ENCODE measurements at regions not wholly inside any gene's neighbourhood (a gene's known extent, or its start where the extent isn't known, plus 50 kb on each side); places are given as distances from the start of the nearest gene placed in this dataset.

DNA sequence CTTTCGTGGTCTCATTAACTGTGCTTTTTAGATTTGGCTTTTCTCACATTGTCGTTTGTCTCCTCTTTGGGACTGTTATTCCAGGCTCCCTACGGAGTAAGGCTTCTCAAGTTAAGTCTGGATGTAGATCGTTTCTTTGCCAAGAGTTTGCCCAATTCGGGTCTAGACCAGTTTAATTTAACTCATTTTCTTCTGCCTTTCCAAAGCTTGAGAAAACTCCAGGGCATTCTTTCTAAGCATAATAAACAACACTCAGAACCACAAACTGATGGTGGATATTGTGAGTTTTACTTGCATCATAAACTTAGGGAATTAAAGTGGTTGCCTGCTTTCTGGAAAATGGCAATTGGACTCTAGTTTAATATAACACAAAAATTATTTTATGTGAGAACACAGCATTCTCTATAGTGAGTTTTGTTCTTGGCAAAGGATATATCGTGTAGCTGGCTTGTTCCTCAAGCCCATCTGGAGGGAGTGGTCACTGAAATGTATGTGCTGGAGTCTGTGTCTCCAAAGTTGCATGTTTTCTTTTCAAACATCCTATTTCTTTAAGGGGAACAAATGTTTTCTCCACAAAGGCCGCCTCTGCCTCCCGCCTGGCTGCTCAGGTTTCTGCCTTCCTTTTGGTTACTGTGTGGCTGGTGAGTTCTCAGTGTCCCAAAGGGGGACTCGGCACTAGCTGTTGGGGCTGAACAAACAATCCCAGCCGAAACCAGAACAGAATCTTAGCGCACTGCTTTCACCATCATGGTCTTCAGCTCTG, 211.3 kb upstream of the FBN2 start:
- DNase-seq = no peak
- TF ChIP-seq, protein P1, sequence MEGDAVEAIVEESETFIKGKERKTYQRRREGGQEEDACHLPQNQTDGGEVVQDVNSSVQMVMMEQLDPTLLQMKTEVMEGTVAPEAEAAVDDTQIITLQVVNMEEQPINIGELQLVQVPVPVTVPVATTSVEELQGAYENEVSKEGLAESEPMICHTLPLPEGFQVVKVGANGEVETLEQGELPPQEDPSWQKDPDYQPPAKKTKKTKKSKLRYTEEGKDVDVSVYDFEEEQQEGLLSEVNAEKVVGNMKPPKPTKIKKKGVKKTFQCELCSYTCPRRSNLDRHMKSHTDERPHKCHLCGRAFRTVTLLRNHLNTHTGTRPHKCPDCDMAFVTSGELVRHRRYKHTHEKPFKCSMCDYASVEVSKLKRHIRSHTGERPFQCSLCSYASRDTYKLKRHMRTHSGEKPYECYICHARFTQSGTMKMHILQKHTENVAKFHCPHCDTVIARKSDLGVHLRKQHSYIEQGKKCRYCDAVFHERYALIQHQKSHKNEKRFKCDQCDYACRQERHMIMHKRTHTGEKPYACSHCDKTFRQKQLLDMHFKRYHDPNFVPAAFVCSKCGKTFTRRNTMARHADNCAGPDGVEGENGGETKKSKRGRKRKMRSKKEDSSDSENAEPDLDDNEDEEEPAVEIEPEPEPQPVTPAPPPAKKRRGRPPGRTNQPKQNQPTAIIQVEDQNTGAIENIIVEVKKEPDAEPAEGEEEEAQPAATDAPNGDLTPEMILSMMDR (IDR thresholded peaks at IDR 0.05) = no peak
- Histone ChIP-seq H3K27ac (ENCODE audit: low read depth in 1 of 2, low read length in 2 of 2) (no peak overlapping the region), H3K79me2 (ENCODE audit: insufficient read depth, low read length) (no peaks in the 10 kb centered on the region), H3K9ac (ENCODE audit: insufficient read depth, low read length, poor library complexity, severe bottlenecking) (no peak overlapping the region), H4K20me1 (ENCODE audit: insufficient read depth, low read length) (no peaks in the 10 kb centered on the region), H3K36me3 (replicated peaks in 1 of 2; ENCODE audit: control insufficient read depth in 1 of 2, insufficient read depth in 2 of 2, low read length in 2 of 2) (no peaks in the 10 kb centered on the region), H3K4me3 (replicated peaks in 1 of 3; ENCODE audit: low read depth in 2 of 3, low read length in 3 of 3) (no peak overlapping the region), H3K4me1 (ENCODE audit: control insufficient read depth in 1 of 2, insufficient read depth in 2 of 2, low read length in 2 of 2) (no peaks in the 10 kb centered on the region), H3K27me3 (ENCODE audit: control insufficient read depth in 2 of 2, insufficient read depth in 2 of 2, low read length in 2 of 2) (no peaks in the 10 kb centered on the region), H2AFZ (ENCODE audit: insufficient read depth, low read depth, low read length, poor library complexity, severe bottlenecking) (no peak overlapping the region), H3K4me2 (replicated peaks; ENCODE audit: extremely low read depth, low read length, poor library complexity, severe bottlenecking) (no peak overlapping the region), H3K9me3 (replicated peaks in 1 of 2; ENCODE audit: control insufficient read depth in 1 of 2, insufficient read depth in 1 of 2, low read length in 2 of 2) (no peaks in the 10 kb centered on the region)
- H3K27ac Mint-ChIP-seq = no peak overlapping the region
- no peaks in the 10 kb centered on the region for H3K27me3 Mint-ChIP-seq (ENCODE audit: low read depth in 3 of 3)
- H3K36me3 Mint-ChIP-seq = no peaks in the 10 kb centered on the region
- H3K4me1 Mint-ChIP-seq = no peaks in the 10 kb centered on the region
- no peak overlapping the region for H3K4me3 Mint-ChIP-seq
- H3K9me3 Mint-ChIP-seq = peaks cover 0 to 7% (median 2%) of the 10 kb centered on the region in 7 donors
- intact Hi-C loops (cut with micrococcal nuclease) = no loop called here
- 72% methylated on average over 5 of the region's 11 CpGs for WGBS (ENCODE audit: insufficient coverage)

DNA sequence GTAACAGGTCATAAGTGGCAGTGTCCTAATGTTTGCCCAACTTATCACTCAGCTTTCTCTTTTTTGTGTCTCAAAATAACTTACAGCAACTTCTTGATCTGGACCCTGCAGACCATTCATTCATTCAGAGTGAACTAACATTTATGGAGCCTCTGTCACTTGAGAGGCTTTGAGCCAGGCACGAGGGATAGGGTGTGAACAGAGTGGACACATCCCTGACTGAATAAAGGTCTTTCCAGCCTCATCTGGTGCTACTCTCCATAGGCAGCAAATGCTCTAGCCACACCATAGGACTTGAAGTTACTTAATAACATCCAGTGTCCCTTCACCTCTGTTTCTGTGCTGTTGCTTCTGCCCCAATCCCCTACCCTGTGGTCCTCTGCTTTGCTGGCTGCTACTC, 212.1 kb upstream of the FBN2 start:
- H3K27me3 ChIP-seq (ENCODE audit: control insufficient read depth in 2 of 2, insufficient read depth in 2 of 2, low read length in 2 of 2) = no peaks in the 10 kb centered on the region

More for the DNA sequence above, 212.1 kb upstream of the FBN2 start:
- Mint-ChIP-seq H3K27ac (no peak overlapping the region), H3K4me3 (no peak overlapping the region), H3K36me3 (no peaks in the 10 kb centered on the region), H3K27me3 (ENCODE audit: low read depth in 3 of 3) (no peaks in the 10 kb centered on the region), H3K4me1 (no peaks in the 10 kb centered on the region), H3K9me3 (peaks cover 0 to 7% (median 3%) of the 10 kb centered on the region in 7 donors)
- intact Hi-C loops (cut with micrococcal nuclease) = no loop called here
- H3K4me3 ChIP-seq (replicated peaks in 1 of 3; ENCODE audit: low read depth in 2 of 3, low read length in 3 of 3) = no peak overlapping the region
- no peaks in the 10 kb centered on the region for H3K79me2 ChIP-seq (ENCODE audit: insufficient read depth, low read length)
- H3K4me2 ChIP-seq (replicated peaks; ENCODE audit: extremely low read depth, low read length, poor library complexity, severe bottlenecking) = no peak overlapping the region
- TF ChIP-seq, protein P1 (IDR thresholded peaks at IDR 0.05) = no peak
- no peaks in the 10 kb centered on the region for H3K9me3 ChIP-seq (replicated peaks in 1 of 2; ENCODE audit: control insufficient read depth in 1 of 2, insufficient read depth in 1 of 2, low read length in 2 of 2)
- no peak overlapping the region for H3K9ac ChIP-seq (ENCODE audit: insufficient read depth, low read length, poor library complexity, severe bottlenecking)
- H4K20me1 ChIP-seq (ENCODE audit: insufficient read depth, low read length) = no peaks in the 10 kb centered on the region
- 100% methylated on average over 1 of the region's 1 CpG for WGBS (ENCODE audit: insufficient coverage)
- no peaks in the 10 kb centered on the region for H3K4me1 ChIP-seq (ENCODE audit: control insufficient read depth in 1 of 2, insufficient read depth in 2 of 2, low read length in 2 of 2)
- DNase-seq = no peak
- H3K27ac ChIP-seq (ENCODE audit: low read depth in 1 of 2, low read length in 2 of 2) = no peak overlapping the region
- no peak overlapping the region for H2AFZ ChIP-seq (ENCODE audit: insufficient read depth, low read depth, low read length, poor library complexity, severe bottlenecking)
- H3K36me3 ChIP-seq (replicated peaks in 1 of 2; ENCODE audit: control insufficient read depth in 1 of 2, insufficient read depth in 2 of 2, low read length in 2 of 2) = no peaks in the 10 kb centered on the region
